ENCODE measurements at regions not wholly inside any gene's neighbourhood (a gene's known extent, or its start where the extent isn't known, plus 50 kb on each side); places are given as distances from the start of the nearest gene placed in this dataset.

DNA sequence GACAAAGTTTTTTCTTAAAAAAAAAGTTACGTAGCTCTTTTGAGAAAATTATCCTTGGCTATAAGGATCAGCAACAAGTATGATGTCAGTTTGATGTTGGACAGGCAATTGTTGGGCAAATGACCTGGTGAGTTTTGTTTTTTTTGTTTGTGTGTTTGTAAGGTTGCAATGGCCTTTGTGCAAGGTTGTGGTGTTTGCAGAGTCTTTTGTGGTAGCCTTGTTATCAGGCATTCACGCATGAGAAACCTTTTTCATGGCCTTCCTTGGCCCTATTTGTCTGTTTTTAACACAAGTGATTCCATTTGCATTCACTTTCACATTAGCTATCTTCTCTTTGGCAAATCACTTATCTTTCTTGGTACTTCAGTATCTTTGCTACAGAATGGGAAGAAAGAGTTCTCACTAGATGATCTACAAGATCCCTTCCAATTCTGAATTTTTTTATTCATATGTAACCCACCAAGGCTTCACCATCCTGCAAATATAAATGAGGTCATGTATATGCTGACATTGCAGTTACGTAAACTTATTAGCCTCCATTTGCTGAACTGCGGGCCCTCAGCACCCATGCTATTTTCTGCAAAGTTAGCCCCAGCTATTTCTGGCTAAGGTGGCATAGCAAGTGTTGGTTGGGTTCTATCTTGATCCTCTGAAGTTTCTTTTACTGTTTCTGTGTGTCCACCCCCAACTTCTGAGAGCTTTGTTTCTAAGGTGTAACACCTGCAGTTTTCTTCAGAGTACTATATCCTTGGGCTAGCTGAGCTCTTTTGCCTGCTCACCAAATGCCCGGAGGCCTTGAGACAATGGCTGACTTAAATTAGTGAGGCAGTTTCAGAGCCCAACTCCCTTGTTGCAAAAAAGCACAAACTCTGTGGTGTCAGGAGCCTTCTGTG, 667.1 kb downstream of the IRS1 start:
- Mint-ChIP-seq H3K36me3 (no peaks in the 10 kb centered on the region), H3K27ac (no peak overlapping the region), H3K9me3 (no peaks in the 10 kb centered on the region), H3K4me3 (no peak overlapping the region), H3K27me3 (peaks cover 0 to 18% (median 11%) of the 10 kb centered on the region in 5 donors), H3K4me1 (peaks cover 0 to 5% (median 0%) of the 10 kb centered on the region in 7 donors)
- Histone ChIP-seq H3K4me3 (ENCODE audit: low read length) (no peak overlapping the region), H3K27ac (ENCODE audit: low read depth, low read length) (no peak overlapping the region), H3K4me1 (ENCODE audit: control insufficient read depth in 2 of 2, insufficient read depth in 2 of 2, low read length in 2 of 2) (no peaks in the 10 kb centered on the region), H3K36me3 (ENCODE audit: control insufficient read depth in 2 of 3, insufficient read depth in 3 of 3, low read length in 3 of 3) (no peaks in the 10 kb centered on the region), H3K9me3 (ENCODE audit: control insufficient read depth in 2 of 3, low read length in 3 of 3) (no peaks in the 10 kb centered on the region), H3K27me3 (ENCODE audit: control insufficient read depth in 2 of 2, insufficient read depth in 2 of 2, low read length in 2 of 2) (no peaks in the 10 kb centered on the region)
- intact Hi-C loops (cut with micrococcal nuclease), result loop anchor here in 1 of 2 donors (10.0 kb wide), 1 partner anchor 672 kb away; no protein-coding TSS in a partner anchor
- DNase-seq (no peak), ATAC-seq (no peak)
- POLR2A ChIA-PET, result no interaction called here
- CTCF ChIA-PET, result no interaction called here

DNA sequence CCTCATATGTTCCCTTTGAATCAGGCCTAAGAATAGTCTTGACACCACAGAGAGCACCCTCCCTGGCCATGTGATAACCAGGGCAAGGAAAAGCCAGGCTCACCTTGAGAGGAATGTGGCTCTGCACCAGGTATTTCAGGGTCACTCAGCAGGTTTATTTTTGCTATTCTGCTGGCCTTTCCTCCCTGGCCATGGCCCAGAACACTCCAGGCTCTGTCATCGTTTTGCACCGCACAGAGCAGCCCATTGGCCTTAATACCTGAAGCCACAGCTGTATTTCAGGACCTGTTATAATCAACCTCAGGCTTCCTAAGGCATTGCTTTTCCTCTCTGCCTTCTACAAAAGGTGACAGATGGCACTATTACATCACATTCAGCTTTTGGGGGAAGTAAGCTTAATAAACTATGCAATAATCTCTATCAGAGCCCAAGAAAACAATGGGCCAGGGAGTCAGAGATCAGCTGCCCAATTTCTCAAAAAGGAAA, 668.3 kb downstream of the IRS1 start:
- H3K4me3 ChIP-seq (ENCODE audit: low read length), result no peak overlapping the region
- Mint-ChIP-seq H3K4me1 (peaks cover 0 to 5% (median 0%) of the 10 kb centered on the region in 7 donors), H3K4me3 (no peak overlapping the region), H3K9me3 (no peaks in the 10 kb centered on the region), H3K36me3 (no peaks in the 10 kb centered on the region), H3K27me3 (peaks cover 0 to 18% (median 15%) of the 10 kb centered on the region in 5 donors), H3K27ac (no peak overlapping the region)
- intact Hi-C loops (cut with micrococcal nuclease), result loop anchor here in 1 of 2 donors (10.0 kb wide), 1 partner anchor 673 kb away; no protein-coding TSS in a partner anchor
- no peaks in the 10 kb centered on the region for H3K9me3 ChIP-seq (ENCODE audit: control insufficient read depth in 2 of 3, low read length in 3 of 3)
- no peak for ATAC-seq
- no peaks in the 10 kb centered on the region for H3K36me3 ChIP-seq (ENCODE audit: control insufficient read depth in 2 of 3, insufficient read depth in 3 of 3, low read length in 3 of 3)
- CTCF ChIA-PET, result no interaction called here
- POLR2A ChIA-PET, result no interaction called here
- DNase-seq, result no peak
- H3K27me3 ChIP-seq (ENCODE audit: control insufficient read depth in 2 of 2, insufficient read depth in 2 of 2, low read length in 2 of 2), result no peaks in the 10 kb centered on the region
- H3K4me1 ChIP-seq (ENCODE audit: control insufficient read depth in 2 of 2, insufficient read depth in 2 of 2, low read length in 2 of 2), result no peaks in the 10 kb centered on the region
- no peak overlapping the region for H3K27ac ChIP-seq (ENCODE audit: low read depth, low read length)

DNA sequence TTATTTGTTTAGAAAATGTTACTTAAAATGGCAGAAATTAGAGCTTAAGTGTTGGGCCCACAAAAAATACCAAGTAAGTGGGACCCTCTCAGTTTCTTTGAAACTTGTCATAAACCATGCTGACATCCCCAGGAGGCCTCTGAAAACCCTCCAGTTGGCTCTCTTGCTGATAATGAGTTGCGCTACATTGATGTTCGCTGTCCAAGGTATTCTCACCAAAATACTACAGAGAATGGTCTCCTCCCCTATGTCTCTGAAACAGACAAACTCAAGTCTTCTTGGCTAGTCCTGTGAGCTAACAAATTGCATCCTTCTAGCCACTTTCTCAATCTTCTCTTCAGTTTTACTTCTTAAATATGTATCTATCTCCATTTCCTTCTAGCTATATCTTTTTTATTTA, 669.4 kb downstream of the IRS1 start:
- no peak for DNase-seq
- ATAC-seq, result no peak
- no peak overlapping the region for H3K27ac ChIP-seq (ENCODE audit: low read depth, low read length)
- intact Hi-C loops (cut with micrococcal nuclease), result loop anchor here in 1 of 2 donors (10.0 kb wide), 1 partner anchor 675 kb away; no protein-coding TSS in a partner anchor
- no peaks in the 10 kb centered on the region for H3K9me3 ChIP-seq (ENCODE audit: control insufficient read depth in 2 of 3, low read length in 3 of 3)
- no peaks in the 10 kb centered on the region for H3K4me1 ChIP-seq (ENCODE audit: control insufficient read depth in 2 of 2, insufficient read depth in 2 of 2, low read length in 2 of 2)
- Mint-ChIP-seq H3K4me1 (peaks cover 0 to 1% (median 0%) of the 10 kb centered on the region in 7 donors), H3K27me3 (peaks cover 0 to 15% (median 13%) of the 10 kb centered on the region in 5 donors), H3K36me3 (no peaks in the 10 kb centered on the region), H3K9me3 (no peaks in the 10 kb centered on the region), H3K4me3 (no peak overlapping the region), H3K27ac (no peak overlapping the region)
- no peaks in the 10 kb centered on the region for H3K36me3 ChIP-seq (ENCODE audit: control insufficient read depth in 2 of 3, insufficient read depth in 3 of 3, low read length in 3 of 3)
- H3K4me3 ChIP-seq (ENCODE audit: low read length), result no peak overlapping the region
- ChIA-PET POLR2A (no interaction called here), CTCF (no interaction called here)
- no peaks in the 10 kb centered on the region for H3K27me3 ChIP-seq (ENCODE audit: control insufficient read depth in 2 of 2, insufficient read depth in 2 of 2, low read length in 2 of 2)

DNA sequence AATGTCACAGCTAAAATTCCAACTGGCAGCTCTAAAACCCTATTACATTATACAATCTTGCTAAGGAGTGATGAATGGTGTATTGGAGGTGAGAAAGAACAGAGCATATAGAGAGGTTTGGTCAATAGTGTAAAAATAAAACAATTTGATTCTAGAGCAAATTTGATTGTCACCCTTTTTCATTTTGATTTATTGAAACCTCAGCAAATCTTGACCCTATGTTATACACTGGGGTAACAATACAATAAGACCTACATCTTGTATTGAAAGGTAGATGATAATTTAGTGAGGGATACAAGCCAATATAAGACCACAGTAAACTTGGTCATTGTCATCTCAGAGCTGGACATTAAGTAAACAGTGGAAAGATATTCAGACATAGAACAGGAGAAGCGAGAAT, 671.9 kb downstream of the IRS1 start:
- POLR2A ChIA-PET, result no interaction called here
- H3K9me3 Mint-ChIP-seq, result peaks cover 0 to 1% (median 0%) of the 10 kb centered on the region in 11 donors

DNA sequence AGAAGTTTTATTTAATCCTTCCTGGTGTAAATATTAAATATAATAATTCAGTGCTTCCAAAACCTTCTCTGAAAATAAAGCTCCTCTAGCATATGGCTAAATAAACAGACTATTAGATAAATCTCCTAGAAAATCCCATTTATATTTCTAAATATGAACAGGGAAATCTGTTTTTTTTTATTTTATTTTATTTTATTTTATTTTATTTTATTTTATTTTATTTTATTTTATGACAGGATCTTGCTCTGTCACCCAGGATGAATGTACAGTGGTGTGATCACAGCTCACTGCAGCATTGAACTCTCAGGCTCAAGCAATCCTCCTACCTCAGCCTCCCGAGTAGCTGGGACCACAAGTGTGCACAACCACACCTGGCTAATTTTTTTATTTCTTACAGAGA, 673.5 kb downstream of the IRS1 start:
- DNase-seq, result no peak
- no peaks in the 10 kb centered on the region for H3K36me3 Mint-ChIP-seq
- Histone ChIP-seq H3K4me1 (ENCODE audit: control insufficient read depth in 2 of 2, insufficient read depth in 2 of 2, low read length in 2 of 2) (no peaks in the 10 kb centered on the region), H3K4me3 (ENCODE audit: low read length) (no peak overlapping the region), H3K9me3 (ENCODE audit: control insufficient read depth in 2 of 3, low read length in 3 of 3) (no peaks in the 10 kb centered on the region), H3K27me3 (ENCODE audit: control insufficient read depth in 2 of 2, insufficient read depth in 2 of 2, low read length in 2 of 2) (no peaks in the 10 kb centered on the region), H3K27ac (ENCODE audit: low read depth, low read length) (no peak overlapping the region), H3K36me3 (ENCODE audit: control insufficient read depth in 2 of 3, insufficient read depth in 3 of 3, low read length in 3 of 3) (no peaks in the 10 kb centered on the region)
- no peak overlapping the region for H3K4me3 Mint-ChIP-seq
- POLR2A ChIA-PET, result no interaction called here
- CTCF ChIA-PET, result no interaction called here
- no peak overlapping the region for H3K27ac Mint-ChIP-seq
- H3K4me1 Mint-ChIP-seq, result peaks cover 0 to 7% (median 0%) of the 10 kb centered on the region in 7 donors
- H3K9me3 Mint-ChIP-seq, result peaks cover 0 to 1% (median 0%) of the 10 kb centered on the region in 11 donors
- intact Hi-C loops (cut with micrococcal nuclease), result no loop called here
- no peak for ATAC-seq
- H3K27me3 Mint-ChIP-seq, result peaks cover 0 to 20% (median 5%) of the 10 kb centered on the region in 5 donors

More for the DNA sequence above, 671.9 kb downstream of the IRS1 start:
- Histone ChIP-seq H3K4me1 (ENCODE audit: control insufficient read depth in 2 of 2, insufficient read depth in 2 of 2, low read length in 2 of 2) (no peaks in the 10 kb centered on the region), H3K27ac (ENCODE audit: low read depth, low read length) (no peak overlapping the region), H3K4me3 (ENCODE audit: low read length) (no peak overlapping the region), H3K9me3 (ENCODE audit: control insufficient read depth in 2 of 3, low read length in 3 of 3) (no peaks in the 10 kb centered on the region), H3K27me3 (ENCODE audit: control insufficient read depth in 2 of 2, insufficient read depth in 2 of 2, low read length in 2 of 2) (no peaks in the 10 kb centered on the region), H3K36me3 (ENCODE audit: control insufficient read depth in 2 of 3, insufficient read depth in 3 of 3, low read length in 3 of 3) (no peaks in the 10 kb centered on the region)
- intact Hi-C loops (cut with micrococcal nuclease), result no loop called here
- DNase-seq (no peak), ATAC-seq (no peak)
- H3K36me3 Mint-ChIP-seq, result no peaks in the 10 kb centered on the region
- H3K27ac Mint-ChIP-seq, result no peak overlapping the region
- no peak overlapping the region for H3K4me3 Mint-ChIP-seq
- H3K4me1 Mint-ChIP-seq, result peaks cover 0 to 1% (median 0%) of the 10 kb centered on the region in 7 donors
- CTCF ChIA-PET, result no interaction called here
- H3K27me3 Mint-ChIP-seq, result peaks cover 0 to 16% (median 8%) of the 10 kb centered on the region in 5 donors

DNA sequence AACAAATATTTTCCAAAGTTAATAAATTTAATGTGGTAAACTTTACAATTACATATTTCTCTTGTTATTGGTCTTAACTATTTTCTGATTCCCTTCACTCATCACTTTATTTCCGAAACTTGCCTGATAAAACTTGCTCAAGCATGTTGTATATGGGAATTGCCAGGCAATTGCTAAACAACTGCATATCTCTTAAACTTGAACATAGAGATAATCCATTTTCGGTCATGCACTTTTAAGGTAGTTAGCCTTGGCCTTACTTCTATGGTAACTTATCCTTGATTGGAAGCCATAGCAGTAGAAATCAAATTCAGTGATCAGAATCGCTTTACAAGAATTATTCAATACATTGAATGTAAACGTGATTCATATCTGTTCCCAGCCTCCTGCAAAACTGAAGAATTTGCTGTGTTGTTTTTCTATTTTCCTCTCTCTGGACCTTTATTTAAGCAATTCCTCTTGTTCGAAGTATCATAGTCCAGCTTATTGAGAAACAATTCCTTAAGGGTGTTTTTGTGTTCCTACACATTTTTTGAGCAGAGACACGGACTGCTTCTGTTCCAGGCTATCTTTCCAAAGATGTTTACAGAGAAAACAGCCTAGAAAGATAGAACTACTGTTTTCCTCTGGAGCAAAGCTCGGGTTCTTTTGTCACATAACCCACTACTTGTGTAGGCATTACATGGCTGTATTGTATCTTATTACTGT, 674.3 kb downstream of the IRS1 start:
- Histone ChIP-seq H3K27ac (ENCODE audit: low read depth, low read length) (no peak overlapping the region), H3K9me3 (ENCODE audit: control insufficient read depth in 2 of 3, low read length in 3 of 3) (no peaks in the 10 kb centered on the region), H3K4me3 (ENCODE audit: low read length) (no peak overlapping the region), H3K4me1 (ENCODE audit: control insufficient read depth in 2 of 2, insufficient read depth in 2 of 2, low read length in 2 of 2) (no peaks in the 10 kb centered on the region), H3K36me3 (ENCODE audit: control insufficient read depth in 2 of 3, insufficient read depth in 3 of 3, low read length in 3 of 3) (no peaks in the 10 kb centered on the region), H3K27me3 (ENCODE audit: control insufficient read depth in 2 of 2, insufficient read depth in 2 of 2, low read length in 2 of 2) (no peaks in the 10 kb centered on the region)
- Mint-ChIP-seq H3K4me3 (no peak overlapping the region), H3K36me3 (no peaks in the 10 kb centered on the region), H3K9me3 (peaks cover 0 to 1% (median 0%) of the 10 kb centered on the region in 11 donors), H3K27me3 (peaks cover 0 to 21% (median 5%) of the 10 kb centered on the region in 5 donors), H3K4me1 (peaks cover 0 to 6% (median 0%) of the 10 kb centered on the region in 7 donors), H3K27ac (no peak overlapping the region)
- CTCF ChIA-PET, result no interaction called here
- intact Hi-C loops (cut with micrococcal nuclease), result no loop called here
- no peak for ATAC-seq
- DNase-seq, result no peak
- POLR2A ChIA-PET, result no interaction called here

Measured in naive thymus-derived CD4-positive, alpha-beta T cell (primary cell).